ENCODE measurements at regions not wholly inside any gene's neighbourhood (a gene's known extent, or its start where the extent isn't known, plus 50 kb on each side); places are given as distances from the start of the nearest gene placed in this dataset.

GRCh38 chr7:89760690-89761089 is 393.6 kb upstream of the STEAP1 start:
- no peak for DNase-seq
- Histone ChIP-seq H3K36me3 (no peaks in the 10 kb centered on the region), H3K4me1 (no peaks in the 10 kb centered on the region), H3K4me3 (ENCODE audit: low read depth, low read length) (no peak overlapping the region), H3K9me3 (no peaks in the 10 kb centered on the region), H3K27me3 (no peaks in the 10 kb centered on the region)
- TF ChIP-seq CTCF (IDR thresholded peaks at IDR 0.05; ENCODE audit: low read depth, low read length): no peak

GRCh38 chr7:89761173-89761572 is 393.1 kb upstream of the STEAP1 start:
- no peak for TF ChIP-seq CTCF (IDR thresholded peaks at IDR 0.05; ENCODE audit: low read depth, low read length)
- H3K4me3 ChIP-seq (ENCODE audit: low read depth, low read length): no peak overlapping the region
- no peaks in the 10 kb centered on the region for H3K36me3 ChIP-seq

GRCh38 chr7:89770161-89770560 is 384.1 kb upstream of the STEAP1 start:
- Histone ChIP-seq H3K27me3 (no peaks in the 10 kb centered on the region), H3K4me1 (no peaks in the 10 kb centered on the region), H3K4me3 (ENCODE audit: low read depth, low read length) (no peak overlapping the region), H3K9me3 (no peaks in the 10 kb centered on the region), H3K36me3 (no peaks in the 10 kb centered on the region)
- DNase-seq: no peak
- TF ChIP-seq CTCF (IDR thresholded peaks at IDR 0.05; ENCODE audit: low read depth, low read length): no peak

More at GRCh38 chr7:89761173-89761572, 393.1 kb upstream of the STEAP1 start:
- Histone ChIP-seq H3K9me3 (no peaks in the 10 kb centered on the region), H3K27me3 (no peaks in the 10 kb centered on the region), H3K4me1 (no peaks in the 10 kb centered on the region)
- no peak for DNase-seq

- Histone ChIP-seq H3K4me3 (ENCODE audit: low read depth, low read length) (no peak overlapping the region), H3K27me3 (no peaks in the 10 kb centered on the region), H3K36me3 (no peaks in the 10 kb centered on the region), H3K9me3 (no peaks in the 10 kb centered on the region), H3K4me1 (no peaks in the 10 kb centered on the region)
- DNase-seq: no peak
- TF ChIP-seq CTCF (IDR thresholded peaks at IDR 0.05; ENCODE audit: low read depth, low read length): no peak
Observed at GRCh38 chr7:89771003-89771636, 383.1 kb upstream of the STEAP1 start.

GRCh38 chr7:89772276-89772675 is 382.0 kb upstream of the STEAP1 start:
- H3K9me3 ChIP-seq: no peaks in the 10 kb centered on the region
- H3K36me3 ChIP-seq: no peaks in the 10 kb centered on the region
- DNase-seq: no peak
- no peaks in the 10 kb centered on the region for H3K4me1 ChIP-seq
- TF ChIP-seq CTCF (IDR thresholded peaks at IDR 0.05; ENCODE audit: low read depth, low read length): no peak
- H3K4me3 ChIP-seq (ENCODE audit: low read depth, low read length): no peak overlapping the region
- H3K27me3 ChIP-seq: no peaks in the 10 kb centered on the region

- H3K9me3 ChIP-seq: no peaks in the 10 kb centered on the region
- H3K4me3 ChIP-seq (ENCODE audit: low read depth, low read length): no peak overlapping the region
- no peak for TF ChIP-seq CTCF (IDR thresholded peaks at IDR 0.05; ENCODE audit: low read depth, low read length)
Observed at GRCh38 chr7:89773611-89774010, 380.7 kb upstream of the STEAP1 start.

More at GRCh38 chr7:89773611-89774010, 380.7 kb upstream of the STEAP1 start:
- DNase-seq: no peak
- Histone ChIP-seq H3K4me1 (no peaks in the 10 kb centered on the region), H3K36me3 (no peaks in the 10 kb centered on the region), H3K27me3 (no peaks in the 10 kb centered on the region)

Measured in BE2C (cell line).